GM18519 (cell line): ENCODE measurements at regions not wholly inside any gene's neighbourhood (a gene's known extent, or its start where the extent isn't known, plus 50 kb on each side); places are given as distances from the start of the nearest gene placed in this dataset.
"Not testable (repeated sequence)": the region's sequence is repeated elsewhere in the genome, so short reads cannot be mapped to it uniquely, and the experiment has no call there.

Source experiments
- ATAC-seq: cut with Tn5 transposase; IDR thresholded peaks from one replicate; pipeline ENCODE4 v1.9.1; 2021; ENCODE audit warnings: mild to moderate bottlenecking, moderate library complexity; ENCODE audit not compliant: unreplicated experiment, low FRiP score

GRCh38 chr6:168948990-168949531 lies 304.6 kb downstream of the THBS2 start:
- no peak for ATAC-seq

- no peak for ATAC-seq
Observed at GRCh38 chr6:168948002-168948401, 305.6 kb downstream of the THBS2 start.

GRCh38 chr6:168943231-168943905 lies 310.3 kb downstream of the THBS2 start:
- no peak for ATAC-seq

GRCh38 chr6:168942646-168943045 lies 311.0 kb downstream of the THBS2 start:
- no peak for ATAC-seq

GRCh38 chr6:168941036-168941435 lies 312.6 kb downstream of the THBS2 start:
- ATAC-seq: no peak

DNA sequence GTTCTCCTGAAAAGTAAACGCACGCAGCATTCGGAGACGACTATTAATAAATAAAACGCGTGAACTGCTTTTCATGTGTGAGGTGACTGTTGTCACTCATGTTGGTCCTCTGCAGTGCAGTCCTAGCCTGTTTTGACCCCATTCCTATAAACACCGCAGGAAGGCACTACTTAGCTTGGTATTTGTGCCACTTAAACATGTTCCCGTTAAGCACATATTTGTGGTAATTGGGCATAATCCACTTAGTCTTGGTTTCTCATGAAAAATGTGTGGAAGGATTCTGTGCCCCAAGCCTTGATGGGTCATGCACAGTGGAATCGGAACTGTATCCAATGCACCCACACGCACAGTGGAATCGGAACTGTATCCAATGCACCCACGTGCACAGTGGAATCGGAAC lies 313.9 kb downstream of the THBS2 start:
- no peak for ATAC-seq

DNA sequence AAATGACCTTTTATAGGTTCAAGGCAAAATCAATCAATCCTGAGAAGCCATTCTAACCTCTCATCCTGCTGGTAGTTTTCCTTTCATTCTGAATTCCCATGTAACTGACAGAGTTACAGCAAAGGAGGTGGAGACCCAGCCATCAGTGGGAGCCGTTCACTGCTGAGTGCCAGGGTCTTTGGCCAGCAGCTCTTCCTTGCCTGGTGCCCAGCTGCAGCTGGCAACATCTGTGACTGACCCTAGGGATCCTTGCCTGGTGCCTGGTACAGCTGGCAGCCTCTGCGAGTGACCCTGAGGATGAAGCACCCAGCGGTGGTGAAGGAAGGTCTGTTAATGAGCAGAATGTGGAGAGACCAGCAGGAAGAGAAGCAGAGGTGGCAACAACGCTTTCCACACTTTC lies 314.6 kb downstream of the THBS2 start:
- no peak for ATAC-seq

DNA sequence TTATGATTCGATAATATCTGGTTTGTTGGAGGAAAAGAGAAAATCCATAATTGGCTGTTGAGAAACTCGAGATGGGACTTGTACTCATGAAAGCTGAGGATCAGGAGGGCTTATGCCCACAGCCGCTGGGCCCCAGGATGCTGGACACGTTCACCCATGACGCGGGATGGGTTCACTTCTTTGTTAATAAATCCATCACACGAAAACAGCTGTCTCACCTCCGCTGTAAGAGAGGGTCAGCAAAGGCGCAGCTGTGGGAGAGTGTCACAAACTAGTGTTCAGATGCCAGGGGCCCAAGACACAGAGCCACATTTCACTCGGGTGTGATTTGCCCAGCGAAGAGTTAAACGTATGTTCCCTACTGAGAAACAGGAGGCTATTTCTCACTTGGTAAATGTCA lies 315.1 kb downstream of the THBS2 start:
- ATAC-seq: no peak

DNA sequence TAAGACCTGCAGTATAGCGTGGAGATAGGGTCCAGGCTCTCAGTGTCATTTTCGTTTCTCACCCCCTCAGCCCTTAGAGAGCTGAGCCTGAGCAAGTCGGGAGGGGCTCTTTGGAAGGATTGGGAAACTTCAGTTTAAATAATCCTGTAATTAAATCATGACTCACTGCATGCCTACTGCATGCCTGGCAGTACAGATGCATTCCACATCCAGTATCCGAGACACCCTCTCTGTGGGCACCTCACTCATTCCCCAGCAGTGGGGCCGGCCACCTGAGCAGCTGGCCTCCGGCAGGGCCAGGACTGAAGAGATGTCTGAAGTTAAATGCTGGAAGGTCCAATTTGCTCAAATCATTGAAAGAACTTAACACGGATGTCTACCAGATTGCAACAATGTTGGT lies 316.6 kb downstream of the THBS2 start:
- ATAC-seq: no peak

GRCh38 chr6:168935628-168936010 lies 318.0 kb downstream of the THBS2 start:
- ATAC-seq: no peak

- no peak for ATAC-seq
Observed at GRCh38 chr6:168934660-168935627, 318.7 kb downstream of the THBS2 start.

- ATAC-seq: not testable (repeated sequence)
Observed at GRCh38 chr6:168932171-168932570, 321.5 kb downstream of the THBS2 start.

- ATAC-seq: not testable (repeated sequence)
Observed at GRCh38 chr6:168931072-168931471, 322.6 kb downstream of the THBS2 start.

DNA sequence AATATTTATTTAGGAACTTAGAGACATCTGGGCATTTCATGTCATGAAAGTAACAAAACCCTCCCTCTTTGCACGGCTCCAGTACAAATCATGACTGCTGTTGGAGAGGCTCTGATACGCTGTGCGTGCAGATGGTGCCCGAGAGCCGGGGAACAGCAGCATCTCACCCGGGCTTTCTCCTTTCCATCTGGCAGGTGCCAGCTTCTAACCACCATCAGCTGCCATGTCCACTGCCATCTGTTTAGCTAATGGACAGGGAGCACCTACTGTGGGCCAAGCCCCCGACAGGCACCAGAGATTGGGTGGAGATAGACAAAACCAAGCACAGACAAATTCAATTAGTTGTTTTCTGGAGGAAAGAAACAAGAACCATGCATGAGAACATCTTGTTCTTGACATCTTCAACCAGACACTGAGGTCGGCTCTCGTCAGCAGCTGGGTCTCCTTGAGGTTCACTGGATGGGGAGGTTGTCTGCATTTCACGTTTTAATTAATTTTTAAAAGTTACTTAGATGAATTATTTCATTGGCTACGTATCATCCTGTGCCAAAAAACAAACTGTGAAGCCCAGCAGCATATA lies 323.7 kb downstream of the THBS2 start:
- no peak for ATAC-seq

DNA sequence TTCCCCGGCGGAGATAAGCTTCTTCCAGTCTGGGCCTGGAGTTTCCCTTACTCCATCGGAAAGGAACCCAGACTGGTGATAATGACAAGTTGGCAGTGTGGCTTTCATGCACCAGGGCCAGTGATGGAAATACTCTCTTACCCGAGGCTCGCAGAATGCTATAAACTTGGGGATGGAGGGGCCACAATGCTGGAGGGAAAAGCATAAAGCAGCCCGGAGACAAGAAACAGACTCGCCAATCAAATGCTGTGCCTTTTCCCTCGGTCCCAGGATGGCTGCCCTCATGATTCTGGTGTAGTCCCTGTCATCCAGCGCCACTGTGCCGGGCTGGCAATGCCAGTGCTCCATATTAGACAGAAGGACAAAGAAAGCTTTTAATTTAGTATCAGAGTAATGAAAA lies 325.6 kb downstream of the THBS2 start:
- ATAC-seq: no peak

GRCh38 chr6:168927026-168927425 lies 326.6 kb downstream of the THBS2 start:
- ATAC-seq: no peak

DNA sequence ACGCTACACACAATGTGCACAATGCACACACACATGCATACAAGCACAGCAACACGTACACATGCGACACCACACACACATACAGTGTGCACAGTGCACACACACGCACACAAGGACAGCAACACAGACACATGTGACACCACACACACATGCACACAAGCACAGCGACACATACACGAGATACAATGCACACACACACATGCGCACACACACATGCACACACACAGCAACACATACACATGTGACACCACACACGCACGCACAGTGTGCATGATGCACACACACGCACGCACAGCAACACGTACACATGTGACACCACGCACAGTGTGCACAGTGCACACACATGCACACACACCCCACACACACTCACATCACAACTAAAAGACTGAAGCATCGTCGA lies 327.3 kb downstream of the THBS2 start:
- ATAC-seq: no peak

DNA sequence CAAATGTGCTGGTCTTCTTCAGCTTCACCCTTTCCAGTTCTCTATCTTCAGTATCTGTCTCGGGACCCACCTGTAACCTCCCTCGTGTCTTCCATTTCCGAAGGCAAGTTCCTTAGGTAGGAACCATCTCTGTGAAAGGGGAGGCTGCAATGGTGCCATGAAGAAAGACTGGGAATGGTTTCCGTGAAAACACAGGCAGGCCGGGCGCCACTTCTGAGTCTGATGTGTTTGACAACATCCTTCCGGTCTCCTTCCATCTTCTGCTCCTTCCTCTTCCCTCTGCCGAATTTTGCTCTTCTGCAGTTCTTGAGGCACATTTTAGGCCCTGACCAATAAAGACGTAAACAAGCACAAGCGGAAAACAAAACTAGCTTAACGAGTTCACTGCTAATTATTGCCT lies 328.0 kb downstream of the THBS2 start:
- ATAC-seq: no peak

GRCh38 chr6:168923171-168923570 lies 330.5 kb downstream of the THBS2 start:
- ATAC-seq: no peak

GRCh38 chr6:168922436-168922835 lies 331.2 kb downstream of the THBS2 start:
- no peak for ATAC-seq

DNA sequence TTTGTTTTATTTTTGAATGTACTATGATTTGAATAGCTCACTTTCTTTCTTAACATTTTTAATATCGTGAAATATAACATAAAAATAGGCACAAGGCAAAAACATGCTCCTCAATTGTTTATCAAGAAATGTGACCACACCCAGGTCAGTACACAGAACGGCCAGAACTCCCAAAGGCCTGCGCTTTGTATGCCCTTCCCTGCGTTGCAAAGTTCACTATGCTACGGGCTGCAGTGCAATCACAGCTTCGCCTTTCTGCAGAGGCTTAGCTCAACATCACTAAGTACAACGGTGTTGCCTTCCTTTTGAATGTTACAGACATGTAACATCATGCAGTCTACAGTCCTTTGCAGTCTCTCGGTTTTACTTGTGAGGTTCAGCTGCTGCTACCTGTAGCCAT lies 333.4 kb downstream of the THBS2 start:
- ATAC-seq: no peak
